GM19467 (cell line): ENCODE measurements at regions not wholly inside any gene's neighbourhood (a gene's known extent, or its start where the extent isn't known, plus 50 kb on each side); places are given as distances from the start of the nearest gene placed in this dataset.
"Not testable (repeated sequence)": the region's sequence is repeated elsewhere in the genome, so short reads cannot be mapped to it uniquely, and the experiment has no call there.

Experiments
- ATAC-seq: cut with Tn5 transposase; IDR thresholded peaks from one replicate; pipeline ENCODE4 v1.9.1; 2021; ENCODE audit warnings: mild to moderate bottlenecking, moderate library complexity; ENCODE audit not compliant: unreplicated experiment

DNA sequence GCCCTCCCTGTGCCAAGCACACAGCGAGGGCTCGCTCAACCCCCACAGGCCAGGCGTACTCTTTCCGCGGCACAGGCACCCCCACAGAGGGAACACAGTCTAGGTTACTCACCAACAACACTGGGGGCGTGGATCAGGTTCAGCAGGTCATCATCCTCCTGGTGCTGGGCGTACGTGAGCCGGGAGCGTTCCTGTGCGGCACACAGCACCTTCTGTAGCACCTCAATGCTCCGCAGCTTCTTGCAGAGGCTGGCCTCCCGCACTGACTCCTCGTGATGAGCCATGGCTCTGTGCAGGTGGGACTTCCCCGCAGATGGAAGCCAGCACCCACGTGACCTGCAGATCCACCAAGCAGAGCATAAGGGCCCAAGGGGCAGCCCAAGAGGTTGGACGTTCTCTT, 296.8 kb downstream of the GOLGA6L6 start:
- not testable (repeated sequence) for ATAC-seq

GRCh38 chr15:20243486-20244240, 297.9 kb downstream of the GOLGA6L6 start:
- not testable (repeated sequence) for ATAC-seq

- not testable (repeated sequence) for ATAC-seq
These were observed 301.2 kb downstream of the GOLGA6L6 start for GRCh38 chr15:20240366-20240917.

DNA sequence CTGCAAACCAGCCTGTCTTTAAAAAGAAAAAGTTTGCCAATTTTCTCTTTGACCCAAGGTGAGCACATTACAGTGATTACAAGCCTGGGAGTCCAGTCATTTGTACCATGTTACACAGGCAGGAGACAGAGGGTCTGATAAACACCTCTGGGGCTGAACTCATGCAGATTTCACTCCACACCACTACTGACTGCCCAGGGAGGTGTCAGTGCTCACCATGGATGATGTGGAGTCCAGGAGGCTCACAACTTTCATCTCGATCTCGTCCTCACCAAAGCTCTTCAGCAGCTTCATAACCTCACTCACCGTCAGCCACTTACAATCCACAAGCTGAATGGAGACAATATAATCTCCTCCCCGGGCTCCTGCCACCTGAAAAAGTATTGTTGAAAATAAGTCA, 302.4 kb downstream of the GOLGA6L6 start:
- ATAC-seq, result not testable (repeated sequence)

DNA sequence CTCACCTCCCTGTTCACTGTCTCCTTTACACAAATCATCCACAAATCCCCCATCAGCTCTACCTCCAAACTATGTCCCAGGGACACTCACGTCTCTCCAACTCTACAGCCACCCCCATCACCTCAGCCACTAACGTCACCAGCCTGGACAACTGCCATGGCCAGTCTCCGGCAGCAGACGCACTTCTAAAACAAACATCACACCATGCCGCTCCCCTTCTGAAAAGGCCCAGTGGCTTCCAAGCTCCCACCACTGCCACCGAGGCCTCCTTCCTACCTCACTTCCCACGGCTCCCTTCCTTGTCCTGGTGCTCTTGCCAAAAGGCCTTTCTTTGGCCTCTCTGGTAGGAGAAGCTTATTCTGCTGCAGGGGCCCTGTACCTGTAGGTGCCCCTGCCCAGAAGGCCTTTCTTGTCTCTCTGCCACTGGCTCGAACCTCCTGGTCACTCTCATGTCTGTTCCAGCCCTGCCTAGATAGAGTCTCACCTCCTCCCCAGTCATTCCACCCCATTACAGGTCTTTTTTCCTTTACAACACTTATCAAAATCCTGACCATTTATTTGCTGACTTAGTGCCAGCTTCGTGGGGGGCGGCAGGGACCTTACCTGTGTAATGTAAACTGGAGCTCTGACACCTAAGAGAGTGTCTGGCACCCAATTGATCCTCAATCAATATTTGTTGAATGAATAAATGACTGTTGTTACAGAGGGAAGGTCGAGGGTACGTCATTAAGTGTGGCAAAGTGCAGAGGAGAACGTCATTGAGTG, 304.2 kb downstream of the GOLGA6L6 start:
- not testable (repeated sequence) for ATAC-seq

- not testable (repeated sequence) for ATAC-seq
These were observed 305.9 kb downstream of the GOLGA6L6 start for GRCh38 chr15:20235728-20236127.

DNA sequence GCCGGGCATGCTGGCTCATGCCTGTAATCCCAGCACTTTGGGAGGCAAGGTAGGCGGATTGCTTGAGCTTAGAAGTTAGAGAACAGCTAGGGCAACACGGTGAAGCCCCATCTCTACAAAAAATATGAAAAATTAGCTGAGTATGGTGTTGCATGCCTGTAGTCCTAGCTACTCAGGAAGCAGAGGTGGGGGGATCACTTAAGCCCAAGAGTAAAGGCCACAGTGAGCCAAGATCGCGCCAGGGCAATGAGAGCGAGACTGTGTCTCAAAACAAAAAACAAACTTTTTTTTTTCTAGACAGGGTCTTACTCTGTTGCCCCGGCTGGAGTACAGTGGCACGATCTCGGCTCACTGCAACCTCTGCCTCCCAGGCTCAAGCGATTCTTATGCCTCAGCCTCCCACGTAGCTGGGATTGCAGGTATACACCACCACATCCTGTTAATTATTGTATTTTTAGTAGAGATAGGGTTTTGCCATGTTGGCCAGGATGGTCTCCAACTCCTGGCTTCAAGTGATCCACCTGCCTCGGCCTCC, 307.5 kb downstream of the GOLGA6L6 start:
- not testable (repeated sequence) for ATAC-seq

- ATAC-seq, result not testable (repeated sequence)
These were observed 309.1 kb downstream of the GOLGA6L6 start for GRCh38 chr15:20232457-20232856.

DNA sequence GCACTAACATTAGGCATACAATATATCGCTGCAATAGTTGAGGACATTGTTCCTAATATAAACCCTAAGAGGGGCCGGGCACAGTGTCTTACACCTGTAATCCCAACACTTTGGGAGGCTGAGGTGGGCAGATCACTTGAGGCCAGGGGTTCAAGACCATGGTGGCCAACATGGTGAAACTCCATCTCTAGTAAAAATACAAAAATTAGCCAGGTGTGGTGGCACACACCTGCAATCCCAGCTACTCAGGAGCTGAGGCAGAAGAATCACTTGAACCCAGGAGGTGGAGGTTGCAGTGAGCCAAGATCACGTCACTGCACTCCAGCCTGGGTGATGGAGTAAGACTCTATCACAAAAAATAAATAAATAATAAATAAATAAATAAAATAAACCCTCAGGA, 310.9 kb downstream of the GOLGA6L6 start:
- ATAC-seq, result not testable (repeated sequence)

DNA sequence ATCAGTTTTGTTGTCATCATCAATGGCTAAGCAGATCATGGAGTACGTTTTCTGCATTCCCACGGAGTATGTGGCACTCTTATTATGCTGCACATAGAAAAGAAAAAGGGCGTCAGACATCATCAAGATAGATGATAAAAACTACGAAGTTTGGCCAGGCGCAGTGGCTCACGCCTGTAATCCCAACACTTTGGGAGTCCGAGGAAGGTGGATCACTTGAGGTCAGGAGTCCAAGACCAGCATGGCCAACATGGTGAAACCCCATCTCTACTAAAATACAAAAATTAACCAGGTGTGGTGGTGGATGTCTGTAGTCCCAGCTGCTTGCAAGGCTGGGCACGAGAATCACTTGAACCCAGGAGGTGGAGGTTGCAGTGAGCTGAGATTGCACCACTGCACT, 312.8 kb downstream of the GOLGA6L6 start:
- ATAC-seq, result not testable (repeated sequence)

DNA sequence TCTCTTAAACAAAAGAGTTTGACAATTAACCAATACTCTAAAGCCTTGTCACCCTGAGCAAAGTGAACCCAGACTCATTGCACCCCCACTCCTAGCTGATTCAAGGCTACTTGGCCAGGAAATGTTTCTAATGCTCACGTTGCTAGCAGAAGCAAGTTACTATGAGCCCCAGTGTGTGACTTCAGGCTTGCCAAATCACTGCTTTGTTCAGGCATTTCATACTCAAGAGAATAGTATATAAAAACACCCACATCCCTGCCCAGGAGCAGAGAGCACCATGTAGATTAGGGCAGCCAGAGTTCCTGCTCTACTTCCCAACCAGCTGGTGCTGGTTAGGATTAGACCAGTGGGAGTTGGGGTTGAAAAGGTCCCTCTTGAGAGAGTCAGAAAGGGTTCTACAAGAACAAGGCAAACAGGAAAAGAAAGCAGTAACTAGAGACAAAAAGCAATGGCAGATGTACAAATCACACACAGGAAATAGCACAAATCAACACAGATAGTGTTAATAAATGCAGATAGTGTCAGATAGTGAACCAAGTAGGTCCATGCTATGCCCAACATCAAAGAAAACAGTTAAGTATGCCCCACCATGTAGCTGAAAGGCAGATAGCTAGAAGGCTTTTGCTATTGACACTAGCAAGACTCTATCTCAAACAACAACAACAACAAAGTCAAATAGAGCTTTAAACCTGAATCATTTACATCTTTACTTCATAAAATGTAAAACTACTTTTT, 314.3 kb downstream of the GOLGA6L6 start:
- not testable (repeated sequence) for ATAC-seq

DNA sequence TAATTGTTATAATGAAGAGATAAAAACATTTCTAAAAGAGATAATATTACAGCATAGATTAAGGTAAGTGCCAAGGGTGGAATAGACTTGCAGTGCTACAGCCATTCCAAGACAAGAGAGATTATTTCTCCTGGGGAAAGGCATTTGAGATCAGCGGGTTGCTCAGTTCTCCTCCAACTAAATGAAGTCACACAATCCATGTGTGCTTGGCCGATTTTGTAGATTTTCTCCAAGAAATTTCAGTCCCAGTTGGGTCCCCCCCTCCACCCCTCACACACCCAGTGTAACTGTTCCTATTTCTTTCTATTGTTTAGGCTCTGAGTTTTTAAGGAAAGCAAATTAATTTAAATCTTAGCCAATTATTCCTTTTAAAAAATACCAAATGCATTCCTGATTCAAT, 315.1 kb downstream of the GOLGA6L6 start:
- not testable (repeated sequence) for ATAC-seq

- ATAC-seq, result not testable (repeated sequence)
These were observed 320.5 kb downstream of the GOLGA6L6 start for GRCh38 chr15:20221063-20221462.

DNA sequence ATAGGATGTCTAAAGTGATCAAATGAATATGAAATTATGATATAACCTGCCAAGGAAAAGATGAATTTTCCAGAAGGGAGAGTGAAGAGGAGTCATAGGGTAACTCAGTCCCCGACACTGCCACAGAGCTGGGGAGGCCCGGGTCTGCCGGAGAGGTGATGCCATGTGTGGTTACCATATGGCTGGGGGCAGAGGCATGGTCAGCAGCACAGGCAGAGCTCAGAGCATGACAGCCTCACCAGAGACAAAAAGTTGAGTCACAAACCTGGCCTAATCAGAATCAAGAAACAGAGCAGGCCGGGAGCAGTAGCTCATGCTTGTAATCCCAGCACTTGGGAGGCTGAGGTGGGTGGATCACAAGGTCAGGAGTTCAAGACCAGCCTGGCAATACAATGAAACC, 322.4 kb downstream of the GOLGA6L6 start:
- not testable (repeated sequence) for ATAC-seq

GRCh38 chr15:20215700-20216099, 325.9 kb downstream of the GOLGA6L6 start:
- not testable (repeated sequence) for ATAC-seq

- ATAC-seq, result not testable (repeated sequence)
These were observed 327.5 kb downstream of the GOLGA6L6 start for GRCh38 chr15:20214101-20214500.

GRCh38 chr15:20211508-20211907, 330.1 kb downstream of the GOLGA6L6 start:
- ATAC-seq, result not testable (repeated sequence)

DNA sequence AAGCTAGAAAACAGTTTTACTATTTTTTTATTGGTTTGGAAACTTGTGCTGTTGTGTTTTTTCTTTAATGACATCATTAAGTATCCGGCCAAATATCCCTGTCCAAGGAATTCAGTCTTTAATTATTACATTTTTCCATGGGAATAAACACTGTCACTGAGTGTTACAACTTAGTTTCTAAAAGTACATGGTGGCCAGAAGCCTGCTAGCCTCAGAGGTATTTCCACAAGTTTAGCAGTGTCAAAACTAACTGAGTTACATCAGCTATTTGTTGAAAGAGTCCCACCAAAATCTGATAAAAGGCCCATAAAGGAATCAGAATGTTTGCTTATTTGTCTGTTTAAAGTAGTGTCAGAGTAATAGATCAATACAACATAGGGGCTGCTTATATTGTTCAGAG, 331.6 kb downstream of the GOLGA6L6 start:
- ATAC-seq, result not testable (repeated sequence)

GRCh38 chr15:20207607-20208006, 334.0 kb downstream of the GOLGA6L6 start:
- ATAC-seq, result not testable (repeated sequence)

- ATAC-seq, result not testable (repeated sequence)
These were observed 334.4 kb downstream of the GOLGA6L6 start for GRCh38 chr15:20207198-20207597.
